H1 (cell line): ENCODE measurements at regions not wholly inside any gene's neighbourhood (a gene's known extent, or its start where the extent isn't known, plus 50 kb on each side); places are given as distances from the start of the nearest gene placed in this dataset.
A peak's percentile ranks its signal among the peaks of the same experiment; 100 is the strongest.

Experiments
- CTCF ChIA-PET: fragments of 300-600 bp; sonication (Branson Sonifier 250); formaldehyde crosslinking; loops from one replicate; lab custom pipeline; 2021; ENCODE audit not compliant: partially characterized antibody; lab: Charles Lee
- POLR2A ChIA-PET: fragments of 300-600 bp; sonication (Branson Sonifier 250); formaldehyde crosslinking; loops from one replicate; lab custom pipeline; 2021; ENCODE audit warnings: inconsistent platforms; ENCODE audit not compliant: partially characterized antibody; lab: Charles Lee
- DNase-seq, 2 experiments: peaks; one replicate each; pipeline versions ENCODE4 v3.0.0 to v3.0.0-alpha.2; 2010 to 2022; ENCODE audit warnings: low spot score in 2 of 2, low read depth in 1 of 2, mixed read lengths in 1 of 2
- FAIRE-seq: peaks from 2 replicates; lab custom pipeline; 2011; peaks lifted over from hg19 to GRCh38; lab: Jason Lieb, UNC
- H2AFZ ChIP-seq: 2 replicates; pipeline ENCODE4 v1.8.1; 2012; ENCODE audit warnings: low read length, inconsistent platforms
- H2AK5ac ChIP-seq: 2 replicates; pipeline ENCODE4 v1.6.1; 2013; ENCODE audit warnings: low read depth, low read length
- H2BK120ac ChIP-seq: replicated peaks from 2 replicates; pipeline ENCODE3; 2013; ENCODE audit warnings: low read depth, low read length, inconsistent platforms
- H2BK12ac ChIP-seq: 2 replicates; pipeline ENCODE4 v1.6.1; 2013; ENCODE audit warnings: low read depth, low read length
- H2BK15ac ChIP-seq: 2 replicates; pipeline ENCODE4 v1.6.1; 2013; ENCODE audit warnings: low read length
- H2BK20ac ChIP-seq: 2 replicates; pipeline ENCODE4 v1.6.1; 2013; ENCODE audit warnings: low read length
- H2BK5ac ChIP-seq: 2 replicates; pipeline ENCODE4 v1.6.1; 2013; ENCODE audit warnings: low read depth, low read length
- H3K14ac ChIP-seq: 2 replicates; pipeline ENCODE4 v1.6.1; 2013; ENCODE audit warnings: inconsistent platforms; ENCODE audit not compliant: insufficient read length
- H3K18ac ChIP-seq: 2 replicates; pipeline ENCODE4 v1.6.1; 2013; ENCODE audit warnings: low read length; ENCODE audit errors: extremely low read depth
- H3K23ac ChIP-seq: 2 replicates; pipeline ENCODE4 v1.6.1; 2013; ENCODE audit warnings: inconsistent platforms; ENCODE audit not compliant: insufficient read length
- H3K23me2 ChIP-seq: 2 replicates; pipeline ENCODE4 v1.6.1; 2013; ENCODE audit warnings: low read depth, low read length
- H3K27ac ChIP-seq: 2 replicates; pipeline ENCODE4 v1.6.1; 2011; ENCODE audit warnings: low read depth, low read length, inconsistent platforms
- H3K27me3 ChIP-seq, 4 experiments: replicated peaks in 1 of 4; 1 replicate in 1 of 4; 2 replicates in 3 of 4; pipeline versions ENCODE4 v1.6.1 to v1.8.1; 2011 to 2013; ENCODE audit warnings: low read length in 3 of 4, mild to moderate bottlenecking in 3 of 4, inconsistent platforms in 2 of 4, mixed read lengths in 2 of 4, moderate library complexity in 1 of 4; ENCODE audit not compliant: control insufficient read depth in 3 of 4, insufficient read depth in 3 of 4; ENCODE audit errors: extremely low read depth in 1 of 4
- H3K36me3 ChIP-seq, 4 experiments: 2 replicates each; pipeline versions ENCODE4 v1.6.1 to v1.8.1; 2011 to 2013; ENCODE audit warnings: mild to moderate bottlenecking in 4 of 4, low read length in 3 of 4, moderate library complexity in 2 of 4, control low read depth in 1 of 4, inconsistent platforms in 1 of 4; ENCODE audit not compliant: insufficient read depth in 4 of 4, control insufficient read depth in 2 of 4
- H3K4ac ChIP-seq: replicated peaks from 2 replicates; pipeline ENCODE3; 2013; ENCODE audit warnings: low read length, low read depth, mixed read lengths, inconsistent platforms; ENCODE audit not compliant: insufficient read length
- H3K4me1 ChIP-seq, 4 experiments: replicated peaks in 1 of 4; 1 replicate in 1 of 4; 2 replicates in 3 of 4; pipeline versions ENCODE4 v1.6.1 to v1.8.1; 2011 to 2013; ENCODE audit warnings: low read length in 3 of 4, inconsistent platforms in 2 of 4, mixed read lengths in 1 of 4; ENCODE audit not compliant: insufficient read depth in 4 of 4, control insufficient read depth in 3 of 4
- H3K4me2 ChIP-seq, 2 experiments: 2 replicates each; pipeline versions ENCODE4 v1.6.1 to v1.8.1; 2011 to 2013; ENCODE audit warnings: low read depth in 2 of 2, low read length in 2 of 2, control low read depth in 1 of 2, inconsistent platforms in 1 of 2, mild to moderate bottlenecking in 1 of 2; ENCODE audit not compliant: insufficient read depth in 1 of 2
- H3K4me3 ChIP-seq, 4 experiments: fragments of 200-600, 300-600 bp in 1 of 4; sonication (generic), shearing (Covaris generic), sonication (Bioruptor Twin) in 1 of 4; 2 replicates each; pipeline versions ENCODE4 v1.5.1 to v1.8.1; 2011 to 2016; ENCODE audit warnings: low read length in 4 of 4, low read depth in 3 of 4, control low read depth in 2 of 4, inconsistent platforms in 2 of 4, mild to moderate bottlenecking in 2 of 4, mixed read lengths in 1 of 4, moderate library complexity in 1 of 4; ENCODE audit not compliant: insufficient read depth in 2 of 4; ENCODE audit errors: extremely low read depth in 1 of 4
- H3K56ac ChIP-seq: replicated peaks from 2 replicates; pipeline ENCODE3; 2013; ENCODE audit warnings: low read depth, mild to moderate bottlenecking, mixed read lengths, low read length, inconsistent platforms; ENCODE audit not compliant: insufficient read length
- H3K79me1 ChIP-seq: 2 replicates; pipeline ENCODE4 v1.6.1; 2013; ENCODE audit warnings: low read depth, low read length, control low read depth
- H3K79me2 ChIP-seq, 2 experiments: 2 replicates each; pipeline versions ENCODE4 v1.6.1 to v1.8.1; 2012 to 2013; ENCODE audit warnings: low read length in 2 of 2, mild to moderate bottlenecking in 2 of 2, inconsistent platforms in 1 of 2; ENCODE audit not compliant: insufficient read depth in 2 of 2, control insufficient read depth in 1 of 2
- H3K9ac ChIP-seq, 4 experiments: replicated peaks in 1 of 4; 1 replicate in 1 of 4; 2 replicates in 3 of 4; pipeline versions ENCODE4 v1.6.1 to v1.8.1; 2011 to 2013; ENCODE audit warnings: low read depth in 3 of 4, low read length in 3 of 4, control low read depth in 2 of 4, mild to moderate bottlenecking in 2 of 4, moderate library complexity in 2 of 4, inconsistent platforms in 1 of 4; ENCODE audit errors: extremely low read depth in 1 of 4
- H3K9me3 ChIP-seq, 2 experiments: 2 replicates each; pipeline versions ENCODE4 v1.6.1 to v1.8.1; 2012 to 2013; ENCODE audit warnings: mild to moderate bottlenecking in 2 of 2, moderate library complexity in 2 of 2, control low read depth in 1 of 2, inconsistent platforms in 1 of 2, low read depth in 1 of 2, low read length in 1 of 2, mixed read lengths in 1 of 2; ENCODE audit not compliant: insufficient read depth in 2 of 2
- H4K20me1 ChIP-seq, 2 experiments: replicated peaks in 1 of 2; 2 replicates each; pipeline versions ENCODE3 to v1.8.1; 2011 to 2013; ENCODE audit warnings: inconsistent platforms in 2 of 2, low read length in 2 of 2, mild to moderate bottlenecking in 1 of 2; ENCODE audit not compliant: insufficient read depth in 2 of 2, control insufficient read depth in 1 of 2
- H4K5ac ChIP-seq: 2 replicates; pipeline ENCODE4 v1.6.1; 2013; ENCODE audit warnings: low read length, low read depth, mixed read lengths, inconsistent platforms; ENCODE audit not compliant: insufficient read length
- H4K8ac ChIP-seq: 2 replicates; pipeline ENCODE4 v1.8.0; 2013; ENCODE audit warnings: mild to moderate bottlenecking, moderate library complexity, low read length, inconsistent platforms; ENCODE audit not compliant: insufficient read depth; ENCODE audit errors: extremely low read depth
- H4K91ac ChIP-seq: replicated peaks from 2 replicates; pipeline ENCODE3; 2013; ENCODE audit warnings: low read length, mixed read lengths, inconsistent platforms; ENCODE audit not compliant: insufficient read length
- ASH2L ChIP-seq: fragments of 200-600, 300-600 bp; sonication (generic); IDR thresholded peaks from one replicate; pipeline ENCODE4 v1.7.1; 2017; ENCODE audit warnings: low read length
- BRCA1 ChIP-seq: IDR thresholded peaks from 2 replicates; pipeline ENCODE4 v1.6.1; 2012; ENCODE audit warnings: low read depth, low read length, improper control_type of control experiment
- CHD2 ChIP-seq: IDR thresholded peaks from 2 replicates; pipeline ENCODE4 v1.6.1; 2012; ENCODE audit warnings: low read length, improper control_type of control experiment
- EGR1 ChIP-seq: IDR thresholded peaks from 2 replicates; pipeline ENCODE4 v1.6.1; 2011; ENCODE audit warnings: low read depth, low read length, borderline replicate concordance
- KDM1A ChIP-seq: fragments of 200-600, 300-600 bp; sonication (generic); IDR thresholded peaks from 2 replicates; pipeline ENCODE4 v1.7.1; 2016; ENCODE audit warnings: mild to moderate bottlenecking, low read length, borderline replicate concordance
- KDM4A ChIP-seq: IDR thresholded peaks from one replicate; pipeline ENCODE4 v1.7.1; 2012; ENCODE audit warnings: low read depth, mild to moderate bottlenecking, moderate library complexity, low read length, inconsistent platforms; ENCODE audit not compliant: severe bottlenecking
- POLR2A ChIP-seq, 2 experiments: IDR thresholded peaks; 1 replicate in 1 of 2; 2 replicates in 1 of 2; pipeline ENCODE4 v1.6.1; 2011; ENCODE audit warnings: low read depth in 2 of 2, low read length in 2 of 2, mild to moderate bottlenecking in 2 of 2; ENCODE audit errors: control extremely low read depth in 1 of 2
- POLR2AphosphoS5 ChIP-seq: IDR thresholded peaks from 2 replicates; pipeline ENCODE4 v1.6.1; 2011; ENCODE audit warnings: low read depth, low read length
- RBBP5 ChIP-seq: IDR thresholded peaks from 2 replicates; pipeline ENCODE4 v1.7.1; 2012; ENCODE audit warnings: low read depth, mild to moderate bottlenecking, inconsistent platforms, low read length, moderate library complexity, borderline replicate concordance
- SIX5 ChIP-seq: IDR thresholded peaks from 2 replicates; pipeline ENCODE4 v1.6.1; 2011; ENCODE audit warnings: mild to moderate bottlenecking, low read depth, low read length
- WGBS, 2 experiments: shearing (Covaris generic) in 1 of 2; methylation state at CpG; one replicate each; pipeline versions ENCODE4 v1.1.6 to v1.1.7; 2013 to 2015; ENCODE audit warnings: low lambda C conversion rate in 2 of 2, mixed read lengths in 2 of 2, inconsistent platforms in 1 of 2, low coverage in 1 of 2, missing lambda C conversion rate in 1 of 2; ENCODE audit not compliant: insufficient replicate concordance in 2 of 2, insufficient coverage in 1 of 2, insufficient read length in 1 of 2; ENCODE audit errors: extremely low coverage in 1 of 2, missing lambda C conversion rate in 1 of 2; 5-methylcytosine and 5-hydroxymethylcytosine counted together

DNA sequence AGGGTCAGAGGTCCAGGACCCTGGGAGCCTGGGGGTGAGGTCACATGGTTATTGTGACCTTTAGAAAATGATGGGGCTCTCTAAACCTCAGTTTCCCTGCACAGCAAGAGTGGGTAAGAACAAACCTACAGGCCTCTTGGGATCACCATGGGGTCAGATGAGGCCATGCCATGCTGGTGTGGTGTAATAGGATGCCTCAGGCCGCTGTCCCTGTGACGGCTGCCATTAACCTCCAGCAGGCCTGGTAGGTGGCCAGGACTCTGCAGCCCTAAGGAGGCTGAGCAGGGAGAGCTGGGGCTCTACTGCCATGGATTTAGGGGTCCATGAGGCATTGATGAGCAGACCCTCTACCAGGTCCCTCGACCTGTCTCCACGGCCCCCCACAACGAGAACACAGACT lies 265.5 kb downstream of the CTTN start:
- Histone ChIP-seq H2BK120ac (no peak overlapping the region), H3K79me1 (peaks cover 3% of the 10 kb centered on the region; the same call in 1 of the 2 replicates), H4K8ac (no peak overlapping the region), H4K20me1 (peaks cover 0 to 2% of the 10 kb centered on the region in 2 experiments), H3K27me3 (no peaks in the 10 kb centered on the region; a peak in 1 of 7 replicates), H2BK12ac (no peak overlapping the region), H3K4me3 (no peak overlapping the region), H3K36me3 (no peaks in the 10 kb centered on the region; a peak in 1 of 8 replicates), H2BK15ac (no peak overlapping the region), H2BK20ac (no peak overlapping the region), H4K91ac (peak overlapping the region; percentile 26), H3K9ac (no peak overlapping the region), H3K4me2 (no peak overlapping the region), H3K18ac (no peak overlapping the region), H3K4me1 (peaks cover 0 to 21% (median 16%) of the 10 kb centered on the region in 4 experiments; a peak in 6 of 7 replicates), H2BK5ac (no peak overlapping the region), H3K23ac (no peak overlapping the region), H3K79me2 (peaks cover 0 to 12% of the 10 kb centered on the region in 2 experiments; a peak in 1 of 4 replicates), H4K5ac (no peak overlapping the region), H2AFZ (no peak overlapping the region), H3K9me3 (no peaks in the 10 kb centered on the region), H3K14ac (no peak overlapping the region), H2AK5ac (no peak overlapping the region), H3K23me2 (peaks cover 6% of the 10 kb centered on the region; the same call in 1 of the 2 replicates), H3K27ac (no peak overlapping the region), H3K56ac (no peak overlapping the region), H3K4ac (no peak overlapping the region)
- ChIA-PET POLR2A (interaction anchor here (1.3 to 4.9 kb wide), 2 partner anchors 8 to 19 kb away, joined by 5 to 25 read pairs; no protein-coding TSS in a partner anchor), CTCF (interaction anchor here (0.7 to 1.7 kb wide), 6 partner anchors 9 to 418 kb away, joined by 3 to 4 read pairs (median 3); no protein-coding TSS in a partner anchor)
- WGBS, 2 experiments: 81% methylated on average over 4 of the region's 5 CpGs; no CpG with 5 or more reads in 1 of the 2 experiments
- no peak for DNase-seq
- TF ChIP-seq EGR1: no peak
- no peak for TF ChIP-seq KDM1A
- no peak for TF ChIP-seq RBBP5
- TF ChIP-seq POLR2AphosphoS5: no peak
- TF ChIP-seq BRCA1: no peak
- TF ChIP-seq SIX5: no peak
- TF ChIP-seq CHD2: no peak
- TF ChIP-seq KDM4A: no peak
- no peak for TF ChIP-seq POLR2A (IDR thresholded peaks at IDR 0.05; ENCODE audit: control extremely low read depth in 1 of 2, low read depth in 2 of 2, low read length in 2 of 2)
- TF ChIP-seq ASH2L: no peak
- no peak for FAIRE-seq
